ENCODE measurements at regions not wholly inside any gene's neighbourhood (a gene's known extent, or its start where the extent isn't known, plus 50 kb on each side); places are given as distances from the start of the nearest gene placed in this dataset.
A peak's percentile ranks its signal among the peaks of the same experiment; 100 is the strongest.

- Histone ChIP-seq H4K20me1 (ENCODE audit: insufficient read depth, low read length, poor library complexity, severe bottlenecking) (no peaks in the 10 kb centered on the region), H3K9ac (ENCODE audit: low read depth, low read length, poor library complexity, severe bottlenecking) (no peak overlapping the region), H3K27me3 (ENCODE audit: insufficient read depth, low read length, poor library complexity, severe bottlenecking) (no peaks in the 10 kb centered on the region), H3K36me3 (ENCODE audit: insufficient read depth, low read length) (no peaks in the 10 kb centered on the region), H3K79me2 (ENCODE audit: insufficient read depth, low read length) (no peaks in the 10 kb centered on the region), H3K9me2 (replicated peaks; ENCODE audit: low read depth, low read length) (no peaks in the 10 kb centered on the region), H3K9me3 (ENCODE audit: insufficient read depth, low read depth, low read length) (peaks cover 12% of the 10 kb centered on the region; the same call in 1 of the 2 replicates), H3K4me3 (ENCODE audit: low read length, poor library complexity, severe bottlenecking) (no peak overlapping the region), H3F3A (ENCODE audit: low read depth) (peaks cover 11% of the 10 kb centered on the region), H3K4me2 (ENCODE audit: low read depth, low read length, poor library complexity, severe bottlenecking) (no peak overlapping the region), H3K4me1 (ENCODE audit: insufficient read depth, low read length, poor library complexity, severe bottlenecking) (peaks cover 49% of the 10 kb centered on the region), H2AFZ (ENCODE audit: low read length) (no peak overlapping the region)
- TF ChIP-seq EZH2phosphoT487 (IDR thresholded peaks at IDR 0.05; ENCODE audit: borderline replicate concordance): no peak
- TF ChIP-seq CTCF (conservative IDR thresholded peaks at IDR 0.05; ENCODE audit: low read length): no peak
These were observed 383.1 kb upstream of the ID2 start for GRCh38 chr2:8298783-8299182.

- H3K9me3 ChIP-seq (ENCODE audit: insufficient read depth, low read depth, low read length): peaks cover 12% of the 10 kb centered on the region; the same call in 1 of the 2 replicates
- no peak overlapping the region for H2AFZ ChIP-seq (ENCODE audit: low read length)
- no peaks in the 10 kb centered on the region for H4K20me1 ChIP-seq (ENCODE audit: insufficient read depth, low read length, poor library complexity, severe bottlenecking)
- peaks cover 11% of the 10 kb centered on the region for H3F3A ChIP-seq (ENCODE audit: low read depth)
- H3K4me1 ChIP-seq (ENCODE audit: insufficient read depth, low read length, poor library complexity, severe bottlenecking): peaks cover 63% of the 10 kb centered on the region
- no peaks in the 10 kb centered on the region for H3K27me3 ChIP-seq (ENCODE audit: insufficient read depth, low read length, poor library complexity, severe bottlenecking)
- H3K9ac ChIP-seq (ENCODE audit: low read depth, low read length, poor library complexity, severe bottlenecking): no peak overlapping the region
- TF ChIP-seq EZH2phosphoT487 (IDR thresholded peaks at IDR 0.05; ENCODE audit: borderline replicate concordance) (peak; percentile 31; the same call in 1 of the 2 replicates), CTCF (conservative IDR thresholded peaks at IDR 0.05; ENCODE audit: low read length) (no peak)
- H3K36me3 ChIP-seq (ENCODE audit: insufficient read depth, low read length): no peaks in the 10 kb centered on the region
- no peaks in the 10 kb centered on the region for H3K9me2 ChIP-seq (replicated peaks; ENCODE audit: low read depth, low read length)
- H3K4me3 ChIP-seq (ENCODE audit: low read length, poor library complexity, severe bottlenecking): no peak overlapping the region
- peak overlapping the region; percentile 38 for H3K4me2 ChIP-seq (ENCODE audit: low read depth, low read length, poor library complexity, severe bottlenecking)
- H3K79me2 ChIP-seq (ENCODE audit: insufficient read depth, low read length): no peaks in the 10 kb centered on the region
These were observed 381.6 kb upstream of the ID2 start for GRCh38 chr2:8300216-8300615.

- Histone ChIP-seq H2AFZ (ENCODE audit: low read length) (no peak overlapping the region), H3K4me2 (ENCODE audit: low read depth, low read length, poor library complexity, severe bottlenecking) (peak overlapping the region; percentile 38), H3K79me2 (ENCODE audit: insufficient read depth, low read length) (no peaks in the 10 kb centered on the region), H3K4me1 (ENCODE audit: insufficient read depth, low read length, poor library complexity, severe bottlenecking) (peaks cover 70% of the 10 kb centered on the region), H3F3A (ENCODE audit: low read depth) (peaks cover 11% of the 10 kb centered on the region), H3K36me3 (ENCODE audit: insufficient read depth, low read length) (no peaks in the 10 kb centered on the region), H4K20me1 (ENCODE audit: insufficient read depth, low read length, poor library complexity, severe bottlenecking) (no peaks in the 10 kb centered on the region), H3K27me3 (ENCODE audit: insufficient read depth, low read length, poor library complexity, severe bottlenecking) (no peaks in the 10 kb centered on the region), H3K9ac (ENCODE audit: low read depth, low read length, poor library complexity, severe bottlenecking) (peak overlapping the region; percentile 24), H3K9me3 (ENCODE audit: insufficient read depth, low read depth, low read length) (peaks cover 12% of the 10 kb centered on the region; the same call in 1 of the 2 replicates), H3K9me2 (replicated peaks; ENCODE audit: low read depth, low read length) (no peaks in the 10 kb centered on the region), H3K4me3 (ENCODE audit: low read length, poor library complexity, severe bottlenecking) (no peak overlapping the region)
- TF ChIP-seq CTCF (conservative IDR thresholded peaks at IDR 0.05; ENCODE audit: low read length) (no peak), EZH2phosphoT487 (IDR thresholded peaks at IDR 0.05; ENCODE audit: borderline replicate concordance) (no peak)
These were observed 381.0 kb upstream of the ID2 start for GRCh38 chr2:8300905-8301304.

Data from Loucy (cell line).